Glutamatergic neuron (in vitro differentiated cells): ENCODE measurements at regions not wholly inside any gene's neighbourhood (a gene's known extent, or its start where the extent isn't known, plus 50 kb on each side); places are given as distances from the start of the nearest gene placed in this dataset.
"Not testable (repeated sequence)": the region's sequence is repeated elsewhere in the genome, so short reads cannot be mapped to it uniquely, and the experiment has no call there.

ENCODE experiments used
- DNase-seq: peaks from one replicate; pipeline ENCODE4 v3.0.0; 2022
- H3K27ac Mint-ChIP-seq: one replicate; pipeline ENCODE4 v1.8.0; 2020; ENCODE audit warnings: mild to moderate bottlenecking, mixed read lengths, inconsistent platforms; ENCODE audit not compliant: unreplicated experiment
- H3K27me3 Mint-ChIP-seq: one replicate; pipeline ENCODE4 v1.8.0; 2020; ENCODE audit warnings: mild to moderate bottlenecking, moderate library complexity, mixed read lengths, inconsistent platforms; ENCODE audit not compliant: unreplicated experiment
- H3K36me3 Mint-ChIP-seq: one replicate; pipeline ENCODE4 v1.8.0; 2020; ENCODE audit warnings: mild to moderate bottlenecking, mixed read lengths, inconsistent platforms; ENCODE audit not compliant: unreplicated experiment
- H3K4me1 Mint-ChIP-seq: one replicate; pipeline ENCODE4 v1.8.0; 2020; ENCODE audit warnings: mild to moderate bottlenecking, low read depth, mixed read lengths, inconsistent platforms; ENCODE audit not compliant: unreplicated experiment
- H3K4me3 Mint-ChIP-seq: one replicate; pipeline ENCODE4 v1.8.0; 2020; ENCODE audit warnings: mild to moderate bottlenecking, mixed read lengths, inconsistent platforms; ENCODE audit not compliant: unreplicated experiment
- H3K9me3 Mint-ChIP-seq: one replicate; pipeline ENCODE4 v1.8.0; 2020; ENCODE audit warnings: mild to moderate bottlenecking, moderate library complexity, mixed read lengths, inconsistent platforms; ENCODE audit not compliant: unreplicated experiment
- TF ChIP-seq, protein P1 (sequence below): fragments of 200-600 bp; sonication (generic); IDR thresholded peaks from one replicate; pipeline ENCODE4 v1.5.0; 2021; ENCODE audit not compliant: partially characterized antibody, unreplicated experiment

DNA sequence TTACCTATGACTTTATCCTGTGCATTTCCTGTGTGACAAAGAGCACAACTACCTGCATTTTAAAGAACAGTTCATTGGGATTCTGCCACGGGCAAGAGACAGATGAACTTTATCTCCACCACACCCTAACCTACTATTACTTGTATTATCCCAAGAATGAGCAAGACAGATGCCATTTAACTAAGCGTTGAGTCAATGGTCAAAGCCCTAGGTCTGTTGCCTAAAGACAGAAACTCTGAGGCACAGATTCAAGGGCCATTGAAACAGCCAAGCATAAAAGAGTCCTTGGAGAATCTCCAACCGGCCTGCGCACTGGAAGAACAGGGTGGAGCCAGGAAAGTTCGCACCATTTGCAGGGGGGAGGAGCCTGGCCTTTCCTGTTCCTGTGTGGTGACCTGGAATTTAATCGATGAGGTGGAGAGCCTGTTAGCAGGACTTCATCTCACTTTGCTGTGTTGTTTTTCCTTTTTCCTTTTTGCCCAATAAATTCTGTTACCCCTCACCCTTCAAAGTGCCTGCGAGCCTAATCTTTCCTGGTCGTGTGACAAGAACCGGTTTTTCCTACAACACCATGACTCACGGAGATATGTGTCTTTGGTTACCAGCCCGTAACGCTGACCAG lies 146.4 kb upstream of the DIAPH2 start:
- no peaks in the 10 kb centered on the region for H3K27me3 Mint-ChIP-seq
- TF ChIP-seq, protein P1, sequence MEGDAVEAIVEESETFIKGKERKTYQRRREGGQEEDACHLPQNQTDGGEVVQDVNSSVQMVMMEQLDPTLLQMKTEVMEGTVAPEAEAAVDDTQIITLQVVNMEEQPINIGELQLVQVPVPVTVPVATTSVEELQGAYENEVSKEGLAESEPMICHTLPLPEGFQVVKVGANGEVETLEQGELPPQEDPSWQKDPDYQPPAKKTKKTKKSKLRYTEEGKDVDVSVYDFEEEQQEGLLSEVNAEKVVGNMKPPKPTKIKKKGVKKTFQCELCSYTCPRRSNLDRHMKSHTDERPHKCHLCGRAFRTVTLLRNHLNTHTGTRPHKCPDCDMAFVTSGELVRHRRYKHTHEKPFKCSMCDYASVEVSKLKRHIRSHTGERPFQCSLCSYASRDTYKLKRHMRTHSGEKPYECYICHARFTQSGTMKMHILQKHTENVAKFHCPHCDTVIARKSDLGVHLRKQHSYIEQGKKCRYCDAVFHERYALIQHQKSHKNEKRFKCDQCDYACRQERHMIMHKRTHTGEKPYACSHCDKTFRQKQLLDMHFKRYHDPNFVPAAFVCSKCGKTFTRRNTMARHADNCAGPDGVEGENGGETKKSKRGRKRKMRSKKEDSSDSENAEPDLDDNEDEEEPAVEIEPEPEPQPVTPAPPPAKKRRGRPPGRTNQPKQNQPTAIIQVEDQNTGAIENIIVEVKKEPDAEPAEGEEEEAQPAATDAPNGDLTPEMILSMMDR, result no peak
- H3K36me3 Mint-ChIP-seq, result no peaks in the 10 kb centered on the region
- DNase-seq, result no peak
- no peaks in the 10 kb centered on the region for H3K9me3 Mint-ChIP-seq
- H3K4me3 Mint-ChIP-seq, result no peak overlapping the region
- H3K27ac Mint-ChIP-seq, result no peak overlapping the region
- peaks cover 2% of the 10 kb centered on the region for H3K4me1 Mint-ChIP-seq

GRCh38 chrX:96540111-96540631 lies 144.5 kb upstream of the DIAPH2 start:
- DNase-seq, result no peak
- Mint-ChIP-seq H3K27me3 (no peaks in the 10 kb centered on the region), H3K36me3 (no peaks in the 10 kb centered on the region), H3K4me1 (peaks cover 2% of the 10 kb centered on the region), H3K27ac (no peak overlapping the region), H3K9me3 (no peaks in the 10 kb centered on the region), H3K4me3 (no peak overlapping the region)
- TF ChIP-seq, protein P1, result no peak

- H3K9me3 Mint-ChIP-seq, H3K27me3 Mint-ChIP-seq, H3K4me1 Mint-ChIP-seq, H3K4me3 Mint-ChIP-seq, DNase-seq, H3K27ac Mint-ChIP-seq, H3K36me3 Mint-ChIP-seq: not testable (repeated sequence)
Observed at GRCh38 chrX:96546281-96546680, 138.4 kb upstream of the DIAPH2 start.

GRCh38 chrX:96551322-96551872 lies 133.2 kb upstream of the DIAPH2 start:
- Mint-ChIP-seq H3K27me3 (no peaks in the 10 kb centered on the region), H3K36me3 (no peaks in the 10 kb centered on the region), H3K9me3 (no peaks in the 10 kb centered on the region), H3K4me1 (peaks cover 1% of the 10 kb centered on the region), H3K27ac (no peak overlapping the region), H3K4me3 (no peak overlapping the region)
- TF ChIP-seq, protein P1, result no peak
- no peak for DNase-seq

DNA sequence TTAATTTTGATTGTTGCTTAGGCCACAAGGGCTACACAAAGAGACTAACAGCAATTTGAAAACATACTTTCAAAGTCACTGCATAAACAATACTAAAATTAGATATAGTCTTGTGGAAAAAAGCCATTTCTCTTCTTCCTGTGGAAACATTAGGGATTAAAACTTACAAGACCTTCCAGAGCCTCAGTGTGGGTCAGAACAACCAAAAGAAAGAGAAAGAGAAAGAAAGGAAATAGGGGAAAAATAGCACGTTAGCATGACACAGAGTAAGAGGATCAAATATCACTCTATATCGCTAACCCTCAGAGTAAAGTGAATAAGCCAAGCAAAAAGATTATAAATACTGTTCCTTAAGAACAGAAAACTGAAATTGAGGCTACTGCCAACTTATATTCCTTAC lies 127.8 kb upstream of the DIAPH2 start:
- H3K4me1 Mint-ChIP-seq, result no peaks in the 10 kb centered on the region
- H3K9me3 Mint-ChIP-seq, result no peaks in the 10 kb centered on the region
- H3K27ac Mint-ChIP-seq, result no peak overlapping the region
- H3K4me3 Mint-ChIP-seq, result no peak overlapping the region
- TF ChIP-seq, protein P1, result no peak
- DNase-seq, result no peak
- H3K27me3 Mint-ChIP-seq, result no peaks in the 10 kb centered on the region
- H3K36me3 Mint-ChIP-seq, result no peaks in the 10 kb centered on the region

DNA sequence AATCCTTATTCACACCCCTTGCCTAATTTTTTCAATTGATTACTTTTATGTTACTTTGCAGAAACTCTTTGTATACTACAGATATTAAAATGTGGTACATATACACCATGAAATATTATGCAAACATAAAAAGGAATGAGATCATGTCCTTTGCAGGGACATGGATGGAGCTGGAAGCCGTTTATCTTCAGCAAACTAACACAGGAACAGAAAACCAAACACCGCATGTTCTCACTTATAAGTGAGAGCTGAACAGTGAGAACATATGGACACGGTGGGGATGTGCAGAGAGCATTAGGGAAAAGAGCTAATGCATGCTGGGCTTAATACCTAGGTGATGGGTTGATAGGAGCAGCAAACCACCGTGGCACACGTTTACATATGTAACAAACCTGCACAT lies 123.5 kb upstream of the DIAPH2 start:
- not testable (repeated sequence) for DNase-seq, H3K27me3 Mint-ChIP-seq, H3K9me3 Mint-ChIP-seq, H3K36me3 Mint-ChIP-seq, H3K4me1 Mint-ChIP-seq, H3K27ac Mint-ChIP-seq, H3K4me3 Mint-ChIP-seq
